Hepatocyte (in vitro differentiated cells): ENCODE measurements at regions not wholly inside any gene's neighbourhood (a gene's known extent, or its start where the extent isn't known, plus 50 kb on each side); places are given as distances from the start of the nearest gene placed in this dataset.
A peak's percentile ranks its signal among the peaks of the same experiment; 100 is the strongest.

Experiments used
- DNase-seq: peaks from one replicate; pipeline ENCODE4 v3.0.0-alpha.2; 2016; ENCODE audit warnings: low spot score
- H2AFZ ChIP-seq: fragments of 200-600 bp; sonication (generic); 2 replicates; pipeline ENCODE4 v1.6.0; 2016; ENCODE audit warnings: antibody characterized with exemption, mild to moderate bottlenecking
- H3K27ac ChIP-seq: fragments of 200-600 bp; sonication (generic); 2 replicates; pipeline ENCODE4 v1.5.1; 2016; ENCODE audit warnings: mild to moderate bottlenecking
- H3K27me3 ChIP-seq: fragments of 200-600 bp; sonication (generic); 2 replicates; pipeline ENCODE4 v1.6.1; 2016
- H3K36me3 ChIP-seq: fragments of 200-600 bp; sonication (generic); replicated peaks from 2 replicates; pipeline ENCODE4 v1.5.1; 2016; ENCODE audit warnings: low read depth; ENCODE audit not compliant: insufficient read depth
- H3K4me1 ChIP-seq: fragments of 200-600 bp; sonication (generic); 2 replicates; pipeline ENCODE4 v1.5.1; 2016; ENCODE audit warnings: mild to moderate bottlenecking, moderate library complexity; ENCODE audit not compliant: insufficient read depth
- H3K4me2 ChIP-seq: fragments of 200-600 bp; sonication (generic); 2 replicates; pipeline ENCODE4 v1.6.0; 2016
- H3K4me3 ChIP-seq: fragments of 200-600 bp; sonication (generic); 2 replicates; pipeline ENCODE4 v1.5.1; 2016; ENCODE audit warnings: mild to moderate bottlenecking
- H3K79me2 ChIP-seq: fragments of 200-600 bp; sonication (generic); 2 replicates; pipeline ENCODE4 v1.6.0; 2017; ENCODE audit warnings: mild to moderate bottlenecking
- H3K9me2 ChIP-seq: fragments of 200-600 bp; sonication (generic); replicated peaks from 2 replicates; pipeline ENCODE4 v1.6.0; 2017; ENCODE audit warnings: mild to moderate bottlenecking; ENCODE audit not compliant: insufficient read depth
- H3K9me3 ChIP-seq: fragments of 200-600 bp; sonication (generic); 2 replicates; pipeline ENCODE4 v1.5.1; 2016; ENCODE audit warnings: low read depth, mild to moderate bottlenecking
- H4K20me1 ChIP-seq: fragments of 200-600 bp; sonication (generic); 2 replicates; pipeline ENCODE4 v1.6.0; 2016; ENCODE audit warnings: mild to moderate bottlenecking; ENCODE audit not compliant: insufficient read depth, poor library complexity, severe bottlenecking
- EZH2 ChIP-seq: fragments of 200-600 bp; sonication (generic); IDR thresholded peaks from 2 replicates; pipeline ENCODE4 v1.6.1; 2016; ENCODE audit warnings: antibody characterized with exemption, mild to moderate bottlenecking, borderline replicate concordance
- EZH2phosphoT487 ChIP-seq: fragments of 200-600 bp; sonication (generic); IDR thresholded peaks from one replicate; pipeline ENCODE4 v1.6.1; 2018; ENCODE audit warnings: antibody characterized with exemption, mild to moderate bottlenecking, low read depth, moderate library complexity; ENCODE audit not compliant: unreplicated experiment, severe bottlenecking
- WGBS: methylation state at CpG from one replicate; pipeline ENCODE4 v1.1.6; 2016; ENCODE audit warnings: low lambda C conversion rate; ENCODE audit errors: missing lambda C conversion rate; 5-methylcytosine and 5-hydroxymethylcytosine counted together
- TF ChIP-seq, protein P1 (sequence below): fragments of 200-600 bp; sonication (generic); IDR thresholded peaks from 2 replicates; pipeline ENCODE4 v1.5.1; 2016; ENCODE audit warnings: antibody characterized with exemption, mild to moderate bottlenecking; ENCODE audit not compliant: poor library complexity

DNA sequence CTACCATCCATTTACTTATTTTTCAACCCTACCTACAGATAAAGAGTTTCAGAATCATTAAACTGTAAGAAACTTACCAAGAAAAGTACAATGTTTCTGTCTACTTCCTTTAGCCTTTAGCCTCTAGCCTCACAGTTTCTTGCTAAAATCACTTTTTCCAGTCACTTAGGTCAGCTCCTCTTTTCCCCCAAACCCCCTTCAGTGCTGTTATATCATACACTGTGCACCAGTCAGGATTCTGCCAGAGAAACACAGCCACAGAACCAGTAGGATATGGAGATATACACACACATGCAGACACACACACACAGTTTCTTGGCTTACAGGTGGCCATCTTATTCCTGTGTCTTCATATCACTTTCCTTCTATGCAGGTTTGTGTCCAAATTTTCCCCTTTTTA lies 139.9 kb upstream of the LIPC start:
- H3K4me1 ChIP-seq: peaks cover 15% of the 10 kb centered on the region
- DNase-seq: no peak
- no peaks in the 10 kb centered on the region for H3K9me2 ChIP-seq
- no peak overlapping the region for H2AFZ ChIP-seq
- no peak overlapping the region for H3K4me3 ChIP-seq
- no peaks in the 10 kb centered on the region for H3K9me3 ChIP-seq
- H3K36me3 ChIP-seq: no peaks in the 10 kb centered on the region
- no peak overlapping the region for H3K4me2 ChIP-seq
- TF ChIP-seq EZH2phosphoT487 (no peak), EZH2 (no peak)
- TF ChIP-seq, protein P1, sequence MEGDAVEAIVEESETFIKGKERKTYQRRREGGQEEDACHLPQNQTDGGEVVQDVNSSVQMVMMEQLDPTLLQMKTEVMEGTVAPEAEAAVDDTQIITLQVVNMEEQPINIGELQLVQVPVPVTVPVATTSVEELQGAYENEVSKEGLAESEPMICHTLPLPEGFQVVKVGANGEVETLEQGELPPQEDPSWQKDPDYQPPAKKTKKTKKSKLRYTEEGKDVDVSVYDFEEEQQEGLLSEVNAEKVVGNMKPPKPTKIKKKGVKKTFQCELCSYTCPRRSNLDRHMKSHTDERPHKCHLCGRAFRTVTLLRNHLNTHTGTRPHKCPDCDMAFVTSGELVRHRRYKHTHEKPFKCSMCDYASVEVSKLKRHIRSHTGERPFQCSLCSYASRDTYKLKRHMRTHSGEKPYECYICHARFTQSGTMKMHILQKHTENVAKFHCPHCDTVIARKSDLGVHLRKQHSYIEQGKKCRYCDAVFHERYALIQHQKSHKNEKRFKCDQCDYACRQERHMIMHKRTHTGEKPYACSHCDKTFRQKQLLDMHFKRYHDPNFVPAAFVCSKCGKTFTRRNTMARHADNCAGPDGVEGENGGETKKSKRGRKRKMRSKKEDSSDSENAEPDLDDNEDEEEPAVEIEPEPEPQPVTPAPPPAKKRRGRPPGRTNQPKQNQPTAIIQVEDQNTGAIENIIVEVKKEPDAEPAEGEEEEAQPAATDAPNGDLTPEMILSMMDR: no peak
- no peak overlapping the region for H3K27ac ChIP-seq
- no peaks in the 10 kb centered on the region for H3K27me3 ChIP-seq
- no peaks in the 10 kb centered on the region for H4K20me1 ChIP-seq
- no peaks in the 10 kb centered on the region for H3K79me2 ChIP-seq

DNA sequence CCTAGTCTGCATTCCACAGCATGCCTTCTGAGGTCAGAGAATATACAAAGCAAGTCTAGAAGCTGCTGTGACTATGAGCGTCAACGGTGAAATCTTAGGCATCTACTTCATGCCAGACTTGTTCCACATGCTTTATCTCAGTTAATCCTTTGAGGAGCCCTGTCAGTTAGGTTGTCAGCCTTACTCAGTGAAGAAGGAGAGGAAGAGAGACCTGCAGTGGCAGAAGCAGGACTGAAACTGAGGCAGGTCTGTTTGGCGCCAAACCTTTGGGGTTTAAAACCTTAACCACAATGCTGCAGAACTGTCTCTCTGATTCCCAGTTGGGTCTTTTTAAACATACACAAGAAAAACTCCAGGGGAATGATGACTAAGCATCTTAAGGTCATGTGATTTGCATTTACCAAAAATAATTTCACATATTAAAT lies 139.0 kb upstream of the LIPC start:
- Histone ChIP-seq H3K4me1 (peaks cover 15% of the 10 kb centered on the region), H3K9me2 (no peaks in the 10 kb centered on the region), H3K79me2 (no peaks in the 10 kb centered on the region), H3K4me2 (no peak overlapping the region), H4K20me1 (no peaks in the 10 kb centered on the region), H3K27ac (no peak overlapping the region), H3K36me3 (no peaks in the 10 kb centered on the region), H3K4me3 (no peak overlapping the region), H3K9me3 (no peaks in the 10 kb centered on the region), H3K27me3 (no peaks in the 10 kb centered on the region), H2AFZ (no peak overlapping the region)
- no peak for DNase-seq
- 78% methylated on average over 3 of the region's 3 CpGs for WGBS
- no peak for TF ChIP-seq EZH2phosphoT487
- TF ChIP-seq, protein P1: no peak

DNA sequence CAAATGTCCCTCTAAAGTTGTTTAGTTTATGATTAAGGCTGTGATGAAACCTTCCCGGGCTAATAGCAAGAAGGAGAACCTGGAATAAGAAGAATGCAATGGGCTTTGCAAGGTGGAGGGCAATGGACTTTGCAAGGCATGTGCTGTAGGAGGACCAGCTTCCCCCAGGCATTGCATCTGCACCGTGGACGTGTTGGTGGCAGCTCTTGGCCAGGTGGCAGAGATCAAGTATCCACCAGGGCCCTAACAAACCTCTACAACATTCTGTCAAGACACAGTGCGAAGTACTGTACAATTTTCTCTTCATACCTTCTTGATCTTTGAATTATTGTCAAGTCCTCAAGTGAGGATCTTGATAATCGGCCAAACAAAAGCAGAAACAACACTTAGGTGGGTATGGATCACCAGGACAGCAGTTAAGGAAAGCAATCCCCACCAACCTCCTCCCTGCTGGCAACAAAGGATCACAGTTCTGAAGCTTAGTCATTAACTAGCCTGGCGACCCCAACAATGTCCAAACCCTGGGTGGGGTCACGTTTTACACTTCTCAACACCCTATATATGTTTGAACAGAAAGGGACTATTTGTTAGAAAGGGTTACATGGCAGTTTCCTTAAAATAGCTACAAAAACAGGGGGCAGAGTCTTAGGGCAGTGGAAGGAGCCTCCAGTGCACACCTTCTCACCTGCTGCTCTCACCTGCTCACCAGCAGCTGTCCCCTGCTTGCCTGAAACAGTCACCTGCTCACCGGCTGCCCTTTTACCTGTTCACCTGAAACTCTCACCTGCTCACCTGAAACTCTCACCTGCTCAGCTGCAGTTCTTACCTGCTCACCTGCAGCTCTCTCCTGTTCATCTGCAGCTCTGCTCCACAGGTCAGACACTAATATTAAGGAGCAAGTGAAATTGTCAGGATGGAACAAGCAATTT lies 137.9 kb upstream of the LIPC start:
- H4K20me1 ChIP-seq: no peaks in the 10 kb centered on the region
- no peak overlapping the region for H3K4me2 ChIP-seq
- peak; percentile 41 for DNase-seq
- H3K4me3 ChIP-seq: no peak overlapping the region
- no peaks in the 10 kb centered on the region for H3K79me2 ChIP-seq
- no peaks in the 10 kb centered on the region for H3K9me3 ChIP-seq
- no peaks in the 10 kb centered on the region for H3K27me3 ChIP-seq
- peak overlapping the region; percentile 66 for H3K27ac ChIP-seq
- TF ChIP-seq EZH2phosphoT487 (no peak), EZH2 (no peak)
- TF ChIP-seq, protein P1: no peak
- H2AFZ ChIP-seq: no peak overlapping the region
- H3K9me2 ChIP-seq: no peaks in the 10 kb centered on the region
- no peaks in the 10 kb centered on the region for H3K36me3 ChIP-seq
- peaks cover 15% of the 10 kb centered on the region for H3K4me1 ChIP-seq
- 63% methylated on average over 8 of the region's 8 CpGs for WGBS
